ENCODE measurements at regions not wholly inside any gene's neighbourhood (a gene's known extent, or its start where the extent isn't known, plus 50 kb on each side); places are given as distances from the start of the nearest gene placed in this dataset.

DNA sequence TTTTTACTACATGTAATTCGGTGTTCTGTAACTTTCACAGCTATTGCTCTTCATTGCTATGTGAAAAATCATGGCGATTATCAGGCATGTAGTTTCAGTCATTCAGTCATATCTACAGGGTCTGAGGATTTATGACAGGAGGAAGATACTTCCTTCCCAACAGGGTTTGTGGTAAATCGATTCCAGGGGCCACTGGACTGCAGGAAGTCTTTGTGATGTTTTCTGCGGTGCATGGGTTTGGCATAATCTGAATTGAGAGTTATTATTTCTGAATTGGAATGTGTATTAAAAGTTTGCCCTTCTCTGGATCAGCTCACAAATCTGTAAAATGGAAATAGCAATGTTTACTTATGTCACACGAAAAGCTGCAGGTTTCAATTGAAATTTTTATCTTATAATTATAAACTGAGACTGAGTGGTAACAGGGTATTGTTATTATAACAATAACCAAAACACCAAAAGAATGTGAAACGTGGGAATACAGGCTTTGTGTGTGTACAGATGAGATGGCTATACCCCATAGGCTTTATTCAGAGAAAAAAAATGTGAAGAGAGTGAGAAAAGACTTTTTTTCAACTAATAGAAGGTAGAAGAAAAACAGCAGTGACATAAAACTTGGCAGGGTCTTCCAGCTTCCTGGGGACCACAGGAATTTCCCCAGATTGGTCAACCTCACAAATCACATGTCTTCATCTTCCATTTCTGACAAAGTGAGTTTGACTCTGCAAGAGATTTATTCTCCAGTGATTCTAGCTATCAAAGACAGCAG is 307.7 kb upstream of the NFE2L3 start:
- POLR2A ChIA-PET, result interaction anchor here (1.0 kb wide), 2 partner anchors 9 to 34 kb away, joined by 3 read pairs; no protein-coding TSS in a partner anchor
- DNase-seq (ENCODE audit: low spot score), result no peak
- Histone ChIP-seq H4K20me1 (ENCODE audit: insufficient read depth, low read length) (no peaks in the 10 kb centered on the region), H3K9me3 (ENCODE audit: low read length) (no peaks in the 10 kb centered on the region), H3K27ac (ENCODE audit: low read depth, low read length, poor library complexity, severe bottlenecking) (no peak overlapping the region), H3K79me2 (ENCODE audit: insufficient read depth, low read depth, low read length) (no peaks in the 10 kb centered on the region), H3K4me2 (ENCODE audit: low read length) (no peak overlapping the region), H3K36me3 (ENCODE audit: insufficient read depth, low read length) (no peaks in the 10 kb centered on the region), H3K4me1 (ENCODE audit: insufficient read depth, low read length, poor library complexity, severe bottlenecking) (no peaks in the 10 kb centered on the region), H2AFZ (ENCODE audit: low read length) (no peak overlapping the region), H3K9me2 (ENCODE audit: insufficient read depth, low read length) (no peaks in the 10 kb centered on the region), H3K4me3 (ENCODE audit: low read depth, low read length, poor library complexity, severe bottlenecking) (no peak overlapping the region)
- intact Hi-C loops (cut with micrococcal nuclease; ENCODE audit: unreplicated experiment), result no loop called here
- TF ChIP-seq, protein P1, sequence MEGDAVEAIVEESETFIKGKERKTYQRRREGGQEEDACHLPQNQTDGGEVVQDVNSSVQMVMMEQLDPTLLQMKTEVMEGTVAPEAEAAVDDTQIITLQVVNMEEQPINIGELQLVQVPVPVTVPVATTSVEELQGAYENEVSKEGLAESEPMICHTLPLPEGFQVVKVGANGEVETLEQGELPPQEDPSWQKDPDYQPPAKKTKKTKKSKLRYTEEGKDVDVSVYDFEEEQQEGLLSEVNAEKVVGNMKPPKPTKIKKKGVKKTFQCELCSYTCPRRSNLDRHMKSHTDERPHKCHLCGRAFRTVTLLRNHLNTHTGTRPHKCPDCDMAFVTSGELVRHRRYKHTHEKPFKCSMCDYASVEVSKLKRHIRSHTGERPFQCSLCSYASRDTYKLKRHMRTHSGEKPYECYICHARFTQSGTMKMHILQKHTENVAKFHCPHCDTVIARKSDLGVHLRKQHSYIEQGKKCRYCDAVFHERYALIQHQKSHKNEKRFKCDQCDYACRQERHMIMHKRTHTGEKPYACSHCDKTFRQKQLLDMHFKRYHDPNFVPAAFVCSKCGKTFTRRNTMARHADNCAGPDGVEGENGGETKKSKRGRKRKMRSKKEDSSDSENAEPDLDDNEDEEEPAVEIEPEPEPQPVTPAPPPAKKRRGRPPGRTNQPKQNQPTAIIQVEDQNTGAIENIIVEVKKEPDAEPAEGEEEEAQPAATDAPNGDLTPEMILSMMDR (conservative IDR thresholded peaks at IDR 0.05; ENCODE audit: low read length), result no peak
- no peak for TF ChIP-seq EZH2phosphoT487 (IDR thresholded peaks at IDR 0.05; ENCODE audit: borderline replicate concordance, low read depth, low read length)
- CTCF ChIA-PET (ENCODE audit: unreplicated experiment), result interaction anchor here (0.9 kb wide), 1 partner anchor 10 kb away, joined by 3 read pairs; no protein-coding TSS in a partner anchor
- BruUV-seq (replicated peaks), result no TSS peak

DNA sequence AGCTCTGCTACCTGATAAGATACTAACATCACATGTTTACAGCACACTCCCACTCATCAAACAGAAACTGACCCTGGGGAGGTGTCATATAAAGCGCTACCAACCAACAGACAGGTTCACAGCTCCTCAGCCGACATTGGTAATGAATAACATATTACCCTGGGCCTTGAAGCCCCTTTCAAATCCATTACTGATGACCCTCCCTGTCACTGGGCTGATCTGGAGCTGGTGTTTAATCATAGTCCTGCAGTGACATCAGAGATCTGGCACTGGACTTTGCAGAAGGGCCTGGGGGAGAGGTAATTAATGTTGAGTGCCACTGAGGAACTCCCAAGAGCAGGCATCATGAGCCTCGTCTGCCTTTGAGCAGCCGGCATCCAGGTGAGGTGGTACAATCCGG is 306.5 kb upstream of the NFE2L3 start:
- H3K79me2 ChIP-seq (ENCODE audit: insufficient read depth, low read depth, low read length), result no peaks in the 10 kb centered on the region
- intact Hi-C loops (cut with micrococcal nuclease; ENCODE audit: unreplicated experiment), result no loop called here
- no TSS peak for BruUV-seq (replicated peaks)
- no peaks in the 10 kb centered on the region for H3K36me3 ChIP-seq (ENCODE audit: insufficient read depth, low read length)
- no peaks in the 10 kb centered on the region for H3K4me1 ChIP-seq (ENCODE audit: insufficient read depth, low read length, poor library complexity, severe bottlenecking)
- POLR2A ChIA-PET, result interaction anchor here (0.7 kb wide), 1 partner anchor 9 kb away, joined by 3 read pairs; no protein-coding TSS in a partner anchor
- no peaks in the 10 kb centered on the region for H4K20me1 ChIP-seq (ENCODE audit: insufficient read depth, low read length)
- no peak overlapping the region for H3K27ac ChIP-seq (ENCODE audit: low read depth, low read length, poor library complexity, severe bottlenecking)
- CTCF ChIA-PET (ENCODE audit: unreplicated experiment), result interaction anchor here (0.9 kb wide), 2 partner anchors 8 to 9 kb away, joined by 3 read pairs; no protein-coding TSS in a partner anchor
- H3K4me3 ChIP-seq (ENCODE audit: low read depth, low read length, poor library complexity, severe bottlenecking), result no peak overlapping the region
- TF ChIP-seq, protein P1 (conservative IDR thresholded peaks at IDR 0.05; ENCODE audit: low read length), result no peak
- no peak for TF ChIP-seq EZH2phosphoT487 (IDR thresholded peaks at IDR 0.05; ENCODE audit: borderline replicate concordance, low read depth, low read length)
- H3K9me3 ChIP-seq (ENCODE audit: low read length), result no peaks in the 10 kb centered on the region
- DNase-seq (ENCODE audit: low spot score), result no peak
- no peak overlapping the region for H2AFZ ChIP-seq (ENCODE audit: low read length)
- H3K4me2 ChIP-seq (ENCODE audit: low read length), result no peak overlapping the region
- H3K9me2 ChIP-seq (ENCODE audit: insufficient read depth, low read length), result no peaks in the 10 kb centered on the region

DNA sequence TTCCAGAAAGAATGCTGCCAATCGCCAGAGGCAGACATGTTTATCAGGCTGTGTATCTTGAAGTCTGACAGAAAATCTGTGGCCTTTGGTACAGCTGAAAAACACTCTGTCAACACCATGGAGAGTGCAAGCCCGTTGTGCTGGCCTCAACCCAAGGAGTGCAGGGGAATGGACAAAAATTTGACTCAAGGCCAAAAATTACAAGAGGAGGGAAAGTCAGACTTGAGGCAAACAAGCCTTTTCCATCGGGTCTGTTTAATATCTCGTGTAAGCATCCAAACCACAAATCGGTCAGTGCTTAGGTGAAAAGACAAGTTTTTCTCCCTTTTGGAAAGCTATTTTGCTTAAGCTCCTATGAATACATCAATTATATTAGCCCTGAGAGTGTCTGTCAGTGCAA is 305.3 kb upstream of the NFE2L3 start:
- H2AFZ ChIP-seq (ENCODE audit: low read length), result no peak overlapping the region
- ChIA-PET CTCF (ENCODE audit: unreplicated experiment) (no interaction called here), POLR2A (no interaction called here)
- peaks cover under 1% of the 10 kb centered on the region for H3K4me1 ChIP-seq (ENCODE audit: insufficient read depth, low read length, poor library complexity, severe bottlenecking)
- TF ChIP-seq EZH2phosphoT487 (IDR thresholded peaks at IDR 0.05; ENCODE audit: borderline replicate concordance, low read depth, low read length), result no peak
- TF ChIP-seq, protein P1 (conservative IDR thresholded peaks at IDR 0.05; ENCODE audit: low read length), result no peak
- no peaks in the 10 kb centered on the region for H3K36me3 ChIP-seq (ENCODE audit: insufficient read depth, low read length)
- BruUV-seq (replicated peaks), result no TSS peak
- H3K27ac ChIP-seq (ENCODE audit: low read depth, low read length, poor library complexity, severe bottlenecking), result no peak overlapping the region
- DNase-seq (ENCODE audit: low spot score), result no peak
- no peaks in the 10 kb centered on the region for H3K9me2 ChIP-seq (ENCODE audit: insufficient read depth, low read length)
- H3K4me3 ChIP-seq (ENCODE audit: low read depth, low read length, poor library complexity, severe bottlenecking), result no peak overlapping the region
- H4K20me1 ChIP-seq (ENCODE audit: insufficient read depth, low read length), result no peaks in the 10 kb centered on the region
- H3K4me2 ChIP-seq (ENCODE audit: low read length), result no peak overlapping the region
- no peaks in the 10 kb centered on the region for H3K79me2 ChIP-seq (ENCODE audit: insufficient read depth, low read depth, low read length)
- H3K9me3 ChIP-seq (ENCODE audit: low read length), result no peaks in the 10 kb centered on the region
- intact Hi-C loops (cut with micrococcal nuclease; ENCODE audit: unreplicated experiment), result no loop called here

Measured in OCI-LY7 (cell line).